GM12878 (cell line): ENCODE measurements at regions not wholly inside any gene's neighbourhood (a gene's known extent, or its start where the extent isn't known, plus 50 kb on each side); places are given as distances from the start of the nearest gene placed in this dataset.

Experiments used
- ATAC-seq: fragments of 200-7000 bp; cut with Tn5 transposase; 3 replicates; pipeline ENCODE4 v1.9.1; 2020; ENCODE audit warnings: mild to moderate bottlenecking, moderate library complexity
- BruUV-seq: library from RNA; stranded (reverse); fragments of 400-500 nt; replicated peaks from 2 replicates; lab custom pipeline; 2021; lab: Mats Ljungman, UMichigan
- CTCF ChIA-PET: fragments of 300-600 bp; sonication (Branson Sonifier 250); formaldehyde crosslinking; extraction: SDS; loops from one replicate; lab custom pipeline; 2021; ENCODE audit warnings: inconsistent platforms; lab: Yijun Ruan, JAX
- POLR2A ChIA-PET: fragments of 350-600 bp; formaldehyde crosslinking; extraction: SDS; loops from one replicate; lab custom pipeline; 2021; ENCODE audit warnings: inconsistent platforms; lab: Charles Lee
- RAD21 ChIA-PET: fragments of 300-600 bp; sonication (Branson Sonifier 250); formaldehyde crosslinking; loops from one replicate; lab custom pipeline; 2023; ENCODE audit warnings: antibody characterized with exemption; ENCODE audit not compliant: unreplicated experiment; lab: Charles Lee
- SMC1A ChIA-PET: fragments of 300-600 bp; sonication (Branson Sonifier 250); formaldehyde crosslinking; loops from one replicate; lab custom pipeline; 2023; ENCODE audit not compliant: unreplicated experiment, uncharacterized antibody; lab: Charles Lee
- DNase-seq: peaks from one replicate; pipeline ENCODE4 v3.0.0-alpha.2; 2011; ENCODE audit warnings: low read depth, low spot score
- FAIRE-seq: peaks from 3 replicates; lab custom pipeline; 2011; peaks lifted over from hg19 to GRCh38; lab: Jason Lieb, UNC
- H2AFZ ChIP-seq: 2 replicates; pipeline ENCODE4 v1.6.0; 2011; ENCODE audit warnings: low read depth, low read length, control low read depth; ENCODE audit not compliant: control insufficient read depth
- H3K27ac ChIP-seq: 2 replicates; pipeline ENCODE4 v1.5.1; 2011; ENCODE audit warnings: control low read depth; ENCODE audit not compliant: control insufficient read depth, insufficient read depth
- H3K27me3 ChIP-seq, 2 experiments: replicated peaks in 1 of 2; 2 replicates each; pipeline versions ENCODE4 v1.6.0 to v1.6.1; 2011; ENCODE audit warnings: low read length in 1 of 2; ENCODE audit not compliant: control insufficient read depth in 2 of 2, insufficient read depth in 2 of 2
- H3K36me3 ChIP-seq, 2 experiments: 2 replicates each; pipeline ENCODE4 v1.5.1; 2011; ENCODE audit warnings: low read length in 1 of 2; ENCODE audit not compliant: control insufficient read depth in 2 of 2, insufficient read depth in 2 of 2
- H3K4me1 ChIP-seq: 2 replicates; pipeline ENCODE4 v1.6.1; 2011; ENCODE audit warnings: mild to moderate bottlenecking, low read length, moderate library complexity, mixed read lengths; ENCODE audit not compliant: control insufficient read depth, insufficient read depth
- H3K4me2 ChIP-seq: 2 replicates; pipeline ENCODE4 v1.6.0; 2011; ENCODE audit warnings: control low read depth; ENCODE audit not compliant: control insufficient read depth, insufficient read depth
- H3K4me3 ChIP-seq: fragments of 200-600 bp; sonication (generic); 2 replicates; pipeline ENCODE4 v1.5.1; 2016
- H3K79me2 ChIP-seq: 2 replicates; pipeline ENCODE4 v1.6.0; 2011; ENCODE audit warnings: low read length; ENCODE audit not compliant: control insufficient read depth, insufficient read depth
- H3K9ac ChIP-seq: 2 replicates; pipeline ENCODE4 v1.8.0; 2011; ENCODE audit warnings: low read length, control low read depth, mixed read lengths; ENCODE audit not compliant: control insufficient read depth, insufficient read depth
- H3K9me3 ChIP-seq: replicated peaks from 3 replicates; pipeline ENCODE4 v1.5.1; 2011; ENCODE audit warnings: mild to moderate bottlenecking, low read length; ENCODE audit not compliant: control insufficient read depth, insufficient read depth
- H4K20me1 ChIP-seq: 2 replicates; pipeline ENCODE4 v1.6.0; 2011; ENCODE audit not compliant: control insufficient read depth, insufficient read depth
- BACH1 ChIP-seq: fragments of 450-650 bp; IDR thresholded peaks from 2 replicates; pipeline ENCODE4 v1.6.1; 2017; ENCODE audit warnings: mild to moderate bottlenecking, borderline replicate concordance
- CBFB ChIP-seq: IDR thresholded peaks from 2 replicates; pipeline ENCODE4 v1.6.1; 2016; ENCODE audit warnings: antibody characterized with exemption, low read depth
- CREB1 ChIP-seq: IDR thresholded peaks from 2 replicates; pipeline ENCODE4 v1.6.1; 2012; ENCODE audit warnings: low read depth, mild to moderate bottlenecking, inconsistent platforms
- EZH2 ChIP-seq: IDR thresholded peaks from 2 replicates; pipeline ENCODE4 v1.6.1; 2012; ENCODE audit warnings: low read depth, mild to moderate bottlenecking, control low read depth, inconsistent platforms, low read length, borderline replicate concordance; ENCODE audit not compliant: control insufficient read depth
- FOXK2 ChIP-seq: fragments of 450-650 bp; IDR thresholded peaks from 2 replicates; pipeline ENCODE4 v1.6.1; 2017; ENCODE audit warnings: mild to moderate bottlenecking, moderate library complexity
- IKZF1 ChIP-seq: fragments of 450-650 bp; conservative IDR thresholded peaks from 2 replicates; pipeline ENCODE4 v1.6.1; 2017; ENCODE audit warnings: antibody characterized with exemption, mild to moderate bottlenecking
- KLF5 ChIP-seq: fragments of 450-650 bp; IDR thresholded peaks from 2 replicates; pipeline ENCODE4 v1.6.1; 2014; ENCODE audit warnings: mild to moderate bottlenecking; ENCODE audit not compliant: partially characterized antibody
- MYB ChIP-seq: fragments of 150-350 bp; IDR thresholded peaks from 2 replicates; pipeline ENCODE4 v1.6.1; 2014; ENCODE audit warnings: mild to moderate bottlenecking, low read depth, low read length, borderline replicate concordance
- NBN ChIP-seq: fragments of 450-650 bp; IDR thresholded peaks from 2 replicates; pipeline ENCODE4 v1.6.1; 2016
- SIX5 ChIP-seq: IDR thresholded peaks from 2 replicates; pipeline ENCODE4 v1.6.1; 2011; ENCODE audit warnings: mild to moderate bottlenecking, low read depth, low read length, moderate library complexity; ENCODE audit not compliant: severe bottlenecking
- STAT1 ChIP-seq: fragments of 450-650 bp; conservative IDR thresholded peaks from 2 replicates; pipeline ENCODE4 v1.6.1; 2014; ENCODE audit warnings: antibody characterized with exemption, mild to moderate bottlenecking
- ZNF384 ChIP-seq: IDR thresholded peaks from 2 replicates; pipeline ENCODE4 v1.6.1; 2012; ENCODE audit warnings: low read depth, mild to moderate bottlenecking, low read length, improper control_type of control experiment, borderline replicate concordance
- WGBS: methylation state at CpG from one replicate; pipeline ENCODE4 v1.1.6; 2016; ENCODE audit warnings: low lambda C conversion rate; ENCODE audit not compliant: insufficient replicate concordance, insufficient coverage; ENCODE audit errors: missing lambda C conversion rate; 5-methylcytosine and 5-hydroxymethylcytosine counted together
- in situ Hi-C: fragments of 300-500 bp; cut with MboI; formaldehyde crosslinking; loops from 9 replicates; pipeline ENCODE4 v1.14.3; 2018; ENCODE audit warnings: mixed read lengths
- intact Hi-C: fragments of 100-400 bp; cut with micrococcal nuclease; formaldehyde crosslinking; loops from one replicate; pipeline ENCODE4 v1.14.2; 2022; ENCODE audit not compliant: unreplicated experiment
- TF ChIP-seq, protein P1 (sequence below): IDR thresholded peaks from 2 replicates; pipeline ENCODE4 v1.6.1; 2012; ENCODE audit warnings: low read depth, low read length, improper control_type of control experiment
- TF ChIP-seq, protein P2 (sequence below): fragments of 450-650 bp; IDR thresholded peaks from 2 replicates; pipeline ENCODE4 v1.6.1; 2014; ENCODE audit warnings: mild to moderate bottlenecking

DNA sequence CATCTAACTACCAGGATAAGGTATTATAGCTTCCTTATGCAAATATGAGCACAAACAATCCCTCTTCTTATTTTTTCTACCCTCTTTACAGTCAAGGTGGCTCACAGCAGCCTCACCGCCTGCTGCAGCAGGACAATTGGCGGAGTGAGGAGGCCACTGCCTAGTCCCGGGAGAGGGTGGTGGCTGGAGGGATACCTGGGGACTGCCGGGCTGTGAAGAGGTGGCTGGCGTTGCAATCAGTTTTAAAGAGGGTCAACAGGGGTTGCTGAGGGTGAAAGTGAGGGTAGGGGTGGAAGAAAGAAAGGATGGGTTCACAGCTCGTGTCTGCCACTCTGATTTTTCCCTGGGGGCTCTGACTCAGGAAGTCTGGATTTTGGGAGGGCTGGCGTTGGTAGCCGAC, 105.1 kb upstream of the SLC6A6 start (continued):
- no peak for TF ChIP-seq KLF5
- TF ChIP-seq MYB, result no peak

GRCh38 chr3:14297784-14298236, 104.6 kb upstream of the SLC6A6 start:
- no peak overlapping the region for H3K4me2 ChIP-seq
- no TSS peak for BruUV-seq
- in situ Hi-C loops, result no loop called here
- intact Hi-C loops, result no loop called here
- no peak for DNase-seq
- no peaks in the 10 kb centered on the region for H3K36me3 ChIP-seq
- SMC1A ChIA-PET, result no interaction called here
- no peak for FAIRE-seq
- CTCF ChIA-PET, result no interaction called here
- H3K4me1 ChIP-seq, result peaks cover 21% of the 10 kb centered on the region
- POLR2A ChIA-PET, result no interaction called here
- no peaks in the 10 kb centered on the region for H3K79me2 ChIP-seq
- no peaks in the 10 kb centered on the region; a peak in 1 of 4 replicates for H3K27me3 ChIP-seq
- H3K27ac ChIP-seq, result no peak overlapping the region
- H2AFZ ChIP-seq, result no peak overlapping the region
- H4K20me1 ChIP-seq, result no peaks in the 10 kb centered on the region
- WGBS, result 56% methylated on average over 10 of the region's 37 CpGs
- RAD21 ChIA-PET, result no interaction called here
- no peak for TF ChIP-seq NBN
- H3K4me3 ChIP-seq, result no peak overlapping the region
- ATAC-seq, result no peak
- no peak overlapping the region for H3K9ac ChIP-seq
- H3K9me3 ChIP-seq, result no peaks in the 10 kb centered on the region

DNA sequence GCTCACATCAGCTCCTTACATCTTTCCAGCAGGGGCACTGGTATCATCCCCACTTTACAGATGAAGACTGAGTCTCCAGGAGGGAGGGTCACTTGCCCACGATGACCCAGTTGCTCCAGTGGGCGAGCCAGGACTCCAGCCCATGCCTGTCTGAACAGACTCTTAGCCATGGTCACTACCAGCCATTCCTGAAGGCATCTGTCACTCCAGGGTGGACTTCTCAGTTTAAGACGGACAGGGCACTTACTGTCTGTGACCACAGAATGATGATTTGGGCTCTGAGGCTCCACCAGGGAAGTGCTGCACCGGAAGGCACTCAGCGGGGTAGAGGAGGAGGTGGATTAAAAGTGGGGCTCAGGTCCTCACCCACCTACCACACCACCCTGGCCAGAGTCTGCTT, 104.0 kb upstream of the SLC6A6 start:
- RAD21 ChIA-PET, result no interaction called here
- in situ Hi-C loops (no loop called here), intact Hi-C loops (no loop called here)
- no TSS peak for BruUV-seq
- Histone ChIP-seq H3K9me3 (no peaks in the 10 kb centered on the region), H3K9ac (no peak overlapping the region), H3K27me3 (no peaks in the 10 kb centered on the region; a peak in 1 of 4 replicates), H3K27ac (no peak overlapping the region), H3K79me2 (no peaks in the 10 kb centered on the region), H3K4me3 (no peak overlapping the region), H3K4me1 (peaks cover 25% of the 10 kb centered on the region), H3K4me2 (no peak overlapping the region), H4K20me1 (no peaks in the 10 kb centered on the region), H3K36me3 (no peaks in the 10 kb centered on the region), H2AFZ (no peak overlapping the region)
- CTCF ChIA-PET, result no interaction called here
- ATAC-seq (no peak), DNase-seq (no peak), FAIRE-seq (no peak)
- SMC1A ChIA-PET, result no interaction called here
- POLR2A ChIA-PET, result no interaction called here
- 38% methylated on average over 5 of the region's 5 CpGs for WGBS
- TF ChIP-seq, protein P1, sequence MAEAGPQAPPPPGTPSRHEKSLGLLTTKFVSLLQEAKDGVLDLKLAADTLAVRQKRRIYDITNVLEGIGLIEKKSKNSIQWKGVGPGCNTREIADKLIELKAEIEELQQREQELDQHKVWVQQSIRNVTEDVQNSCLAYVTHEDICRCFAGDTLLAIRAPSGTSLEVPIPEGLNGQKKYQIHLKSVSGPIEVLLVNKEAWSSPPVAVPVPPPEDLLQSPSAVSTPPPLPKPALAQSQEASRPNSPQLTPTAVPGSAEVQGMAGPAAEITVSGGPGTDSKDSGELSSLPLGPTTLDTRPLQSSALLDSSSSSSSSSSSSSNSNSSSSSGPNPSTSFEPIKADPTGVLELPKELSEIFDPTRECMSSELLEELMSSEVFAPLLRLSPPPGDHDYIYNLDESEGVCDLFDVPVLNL, result no peak
- TF ChIP-seq CBFB (no peak), IKZF1 (no peak), STAT1 (no peak), ZNF384 (no peak), SIX5 (no peak), CREB1 (no peak), BACH1 (no peak), FOXK2 (no peak), EZH2 (no peak)
- TF ChIP-seq, protein P2, sequence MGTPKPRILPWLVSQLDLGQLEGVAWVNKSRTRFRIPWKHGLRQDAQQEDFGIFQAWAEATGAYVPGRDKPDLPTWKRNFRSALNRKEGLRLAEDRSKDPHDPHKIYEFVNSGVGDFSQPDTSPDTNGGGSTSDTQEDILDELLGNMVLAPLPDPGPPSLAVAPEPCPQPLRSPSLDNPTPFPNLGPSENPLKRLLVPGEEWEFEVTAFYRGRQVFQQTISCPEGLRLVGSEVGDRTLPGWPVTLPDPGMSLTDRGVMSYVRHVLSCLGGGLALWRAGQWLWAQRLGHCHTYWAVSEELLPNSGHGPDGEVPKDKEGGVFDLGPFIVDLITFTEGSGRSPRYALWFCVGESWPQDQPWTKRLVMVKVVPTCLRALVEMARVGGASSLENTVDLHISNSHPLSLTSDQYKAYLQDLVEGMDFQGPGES, result no peak
